ENCODE measurements at regions not wholly inside any gene's neighbourhood (a gene's known extent, or its start where the extent isn't known, plus 50 kb on each side); places are given as distances from the start of the nearest gene placed in this dataset.

DNA sequence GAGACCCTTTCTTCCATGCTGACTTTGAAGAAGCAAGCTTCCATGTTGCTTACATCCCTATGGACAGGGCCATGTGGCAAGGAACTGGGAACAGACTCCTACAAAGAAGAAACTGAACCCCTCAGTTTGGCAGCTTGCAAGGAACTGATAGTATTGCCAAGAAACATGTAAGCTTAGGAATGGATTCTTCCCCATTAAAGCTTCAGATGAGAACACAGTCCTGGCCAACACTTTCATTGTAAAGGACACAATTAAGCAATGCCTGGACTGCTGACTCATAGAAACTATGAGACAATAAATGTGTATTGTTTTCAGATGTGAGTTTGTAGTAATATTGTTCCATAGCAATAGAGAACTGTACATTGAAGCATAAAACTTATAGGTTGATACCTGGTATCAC is 82.4 kb downstream of the AASDHPPT start:
- TF ChIP-seq GATA2 (IDR thresholded peaks at IDR 0.05; ENCODE audit: low read depth, low read length), result no peak
- no peak for TF ChIP-seq GATA3 (IDR thresholded peaks at IDR 0.05; ENCODE audit: low read depth, low read length)
